ENCODE measurements at regions not wholly inside any gene's neighbourhood (a gene's known extent, or its start where the extent isn't known, plus 50 kb on each side); places are given as distances from the start of the nearest gene placed in this dataset.
"Not testable (repeated sequence)": the region's sequence is repeated elsewhere in the genome, so short reads cannot be mapped to it uniquely, and the experiment has no call there.

DNA sequence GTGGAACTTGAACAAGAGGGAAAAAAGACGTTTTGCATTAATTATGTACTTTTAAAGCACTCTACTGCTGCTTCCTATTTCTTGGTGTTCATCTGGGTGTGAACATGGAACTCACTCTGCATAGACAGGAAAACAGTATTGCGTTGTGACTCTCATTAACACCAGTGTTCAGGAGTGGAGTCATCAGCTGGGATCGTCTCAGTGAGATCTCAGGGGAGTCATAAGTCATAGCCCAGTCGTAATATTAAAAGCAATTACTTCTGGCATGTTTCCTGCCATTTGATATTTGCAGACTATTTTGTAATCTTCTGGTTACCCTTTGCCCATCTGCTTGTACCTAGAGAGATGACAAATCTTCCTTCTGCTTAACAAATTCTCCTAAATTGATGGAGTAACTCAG lies 462.0 kb upstream of the ATP11B start:
- DNase-seq (ENCODE audit: low spot score) (no peak), ATAC-seq (ENCODE audit: low FRiP score) (no peak)
- TF ChIP-seq, protein P1, sequence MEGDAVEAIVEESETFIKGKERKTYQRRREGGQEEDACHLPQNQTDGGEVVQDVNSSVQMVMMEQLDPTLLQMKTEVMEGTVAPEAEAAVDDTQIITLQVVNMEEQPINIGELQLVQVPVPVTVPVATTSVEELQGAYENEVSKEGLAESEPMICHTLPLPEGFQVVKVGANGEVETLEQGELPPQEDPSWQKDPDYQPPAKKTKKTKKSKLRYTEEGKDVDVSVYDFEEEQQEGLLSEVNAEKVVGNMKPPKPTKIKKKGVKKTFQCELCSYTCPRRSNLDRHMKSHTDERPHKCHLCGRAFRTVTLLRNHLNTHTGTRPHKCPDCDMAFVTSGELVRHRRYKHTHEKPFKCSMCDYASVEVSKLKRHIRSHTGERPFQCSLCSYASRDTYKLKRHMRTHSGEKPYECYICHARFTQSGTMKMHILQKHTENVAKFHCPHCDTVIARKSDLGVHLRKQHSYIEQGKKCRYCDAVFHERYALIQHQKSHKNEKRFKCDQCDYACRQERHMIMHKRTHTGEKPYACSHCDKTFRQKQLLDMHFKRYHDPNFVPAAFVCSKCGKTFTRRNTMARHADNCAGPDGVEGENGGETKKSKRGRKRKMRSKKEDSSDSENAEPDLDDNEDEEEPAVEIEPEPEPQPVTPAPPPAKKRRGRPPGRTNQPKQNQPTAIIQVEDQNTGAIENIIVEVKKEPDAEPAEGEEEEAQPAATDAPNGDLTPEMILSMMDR (IDR thresholded peaks at IDR 0.05), result no peak

DNA sequence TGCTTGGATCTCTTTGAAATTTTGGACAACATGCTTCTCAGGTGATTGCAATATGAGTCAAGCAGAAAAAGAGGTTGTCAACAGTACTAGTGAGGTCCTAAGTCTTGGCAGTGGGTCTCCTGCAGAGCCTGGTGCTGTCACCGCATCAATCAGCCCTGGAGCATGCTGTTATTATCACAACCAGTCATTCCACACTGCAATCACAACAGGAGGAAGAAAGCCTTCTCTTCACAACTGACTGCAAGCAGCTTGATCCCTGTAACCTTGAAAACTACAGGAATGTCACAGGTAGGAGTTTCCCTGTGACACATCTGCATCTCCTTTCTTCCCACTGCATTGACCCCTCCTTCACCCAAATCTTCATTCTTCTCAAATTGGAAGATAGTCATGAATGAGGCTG lies 451.1 kb upstream of the ATP11B start:
- DNase-seq (ENCODE audit: low spot score) (no peak), ATAC-seq (ENCODE audit: low FRiP score) (no peak)
- TF ChIP-seq, protein P1 (IDR thresholded peaks at IDR 0.05), result no peak

DNA sequence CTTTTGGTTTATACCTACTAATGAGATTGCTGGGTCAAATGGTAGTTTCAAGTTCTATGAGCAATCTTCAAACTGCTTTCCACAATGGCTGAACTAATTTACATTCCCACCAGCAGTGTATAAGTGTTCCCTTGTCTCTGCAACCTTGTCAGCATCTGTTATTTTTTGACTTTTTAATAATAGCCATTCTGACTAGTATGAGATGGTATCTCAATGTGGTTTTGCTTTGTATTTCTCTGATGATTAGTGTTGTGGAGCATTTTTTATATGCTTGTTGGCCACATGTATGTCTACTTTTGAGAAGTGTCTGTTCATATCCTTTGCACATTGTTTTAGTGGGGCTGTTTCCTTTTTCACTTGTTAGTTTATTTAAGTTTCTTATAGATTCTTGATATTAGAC lies 449.3 kb upstream of the ATP11B start:
- not testable (repeated sequence) for ATAC-seq (ENCODE audit: low FRiP score); DNase-seq (ENCODE audit: low spot score)

DNA sequence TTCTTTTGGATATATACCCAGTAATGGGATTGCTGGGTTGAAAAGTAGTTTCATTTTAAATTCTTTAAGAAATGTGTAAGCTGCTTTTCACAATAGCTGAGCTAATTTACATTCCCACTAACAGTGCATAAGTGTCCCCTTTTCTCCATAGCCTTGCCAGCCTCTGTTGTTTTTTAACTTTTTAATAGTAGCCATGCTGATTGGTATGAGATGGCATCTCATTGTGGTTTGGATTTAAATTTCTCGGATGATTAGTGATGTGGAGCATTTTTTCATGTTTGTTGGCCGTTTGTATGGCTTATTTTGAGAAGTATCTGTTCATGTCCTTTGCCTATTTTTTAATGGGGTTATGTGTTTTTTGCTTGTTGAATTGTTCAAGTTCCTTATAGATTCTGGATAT lies 444.3 kb upstream of the ATP11B start:
- ATAC-seq (ENCODE audit: low FRiP score) (no peak), DNase-seq (ENCODE audit: low spot score) (no peak)
- TF ChIP-seq, protein P1 (IDR thresholded peaks at IDR 0.05), result no peak

DNA sequence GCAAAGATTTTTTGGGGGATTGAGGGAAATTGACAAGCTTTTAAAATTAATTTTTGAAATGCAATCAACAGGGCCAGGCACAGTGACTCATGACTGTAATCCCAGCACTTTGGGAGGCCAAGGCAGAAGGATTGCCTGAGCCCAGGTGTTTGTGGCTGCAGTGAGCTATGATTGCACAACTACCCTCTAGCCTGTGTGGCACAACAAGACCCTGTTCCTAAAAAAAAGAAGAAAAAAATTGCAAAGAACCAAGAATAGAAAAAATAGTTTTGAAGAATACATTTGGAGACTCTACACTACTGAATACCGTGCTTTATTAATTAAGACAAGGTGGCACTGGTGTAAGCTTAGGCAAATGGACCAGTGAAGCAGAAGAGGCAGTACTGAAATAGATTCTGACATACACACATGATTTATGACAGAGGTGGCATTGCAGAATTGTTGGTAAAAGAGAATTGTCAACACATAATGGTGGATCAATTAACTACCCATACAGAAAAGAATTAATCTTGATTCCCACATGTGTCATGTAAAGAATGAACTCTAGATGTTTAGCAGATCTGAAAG lies 443.3 kb upstream of the ATP11B start:
- ATAC-seq (ENCODE audit: low FRiP score), result no peak
- TF ChIP-seq, protein P1 (IDR thresholded peaks at IDR 0.05), result no peak
- DNase-seq (ENCODE audit: low spot score), result no peak

DNA sequence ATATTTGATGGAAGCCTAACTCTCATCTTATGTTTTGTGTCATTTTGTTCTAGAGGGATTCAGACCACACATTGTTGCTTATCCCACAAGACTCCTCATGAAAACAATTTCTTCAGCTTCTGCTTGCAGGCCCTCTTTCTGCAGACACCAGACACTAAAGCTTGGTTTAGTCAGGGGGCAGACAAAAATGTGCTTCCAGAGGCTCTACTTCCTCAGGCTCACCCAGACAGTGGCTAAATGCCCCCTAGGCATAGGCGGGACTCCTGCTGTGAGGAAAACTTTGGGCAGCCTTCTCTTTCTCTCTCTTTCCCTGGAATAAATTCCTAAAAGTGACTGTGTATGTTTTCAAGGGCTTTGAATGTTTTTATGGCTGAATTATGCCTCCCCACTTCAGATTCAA lies 435.4 kb upstream of the ATP11B start:
- TF ChIP-seq, protein P1 (IDR thresholded peaks at IDR 0.05), result no peak
- ATAC-seq (ENCODE audit: low FRiP score) (no peak), DNase-seq (ENCODE audit: low spot score) (no peak)

DNA sequence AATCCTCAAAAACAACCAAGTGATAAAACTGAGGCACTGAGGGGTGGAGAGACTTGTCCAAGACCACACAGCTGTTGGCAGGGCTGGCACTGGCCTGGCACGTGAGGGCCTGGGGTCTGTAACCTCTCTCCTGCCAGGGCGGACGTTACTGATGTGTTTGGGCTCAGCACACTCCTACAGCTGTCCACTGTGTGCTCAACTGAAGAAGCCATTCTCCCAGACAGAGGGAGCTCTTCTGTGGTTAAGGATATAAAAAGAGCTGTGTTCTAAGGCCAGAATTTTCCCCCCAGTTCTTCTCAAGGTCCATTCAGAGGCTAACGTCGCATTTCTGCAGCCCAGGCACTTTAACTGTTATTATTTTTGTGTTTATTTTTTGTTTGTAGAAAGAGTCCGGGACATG lies 429.0 kb upstream of the ATP11B start:
- DNase-seq (ENCODE audit: low spot score) (no peak), ATAC-seq (ENCODE audit: low FRiP score) (no peak)
- TF ChIP-seq, protein P1 (IDR thresholded peaks at IDR 0.05), result no peak
